HUES6 (cell line): ENCODE measurements at regions not wholly inside any gene's neighbourhood (a gene's known extent, or its start where the extent isn't known, plus 50 kb on each side); places are given as distances from the start of the nearest gene placed in this dataset.
"Not testable (repeated sequence)": the region's sequence is repeated elsewhere in the genome, so short reads cannot be mapped to it uniquely, and the experiment has no call there.

Source experiments
- H3K27ac ChIP-seq: 2 replicates; pipeline ENCODE4 v1.7.0; 2013; ENCODE audit warnings: low read depth, mild to moderate bottlenecking, low read length, inconsistent platforms
- H3K27me3 ChIP-seq: 2 replicates; pipeline ENCODE4 v1.6.1; 2013; ENCODE audit warnings: low read length; ENCODE audit not compliant: control insufficient read depth, insufficient read depth
- H3K36me3 ChIP-seq: 2 replicates; pipeline ENCODE4 v1.6.1; 2013; ENCODE audit warnings: low read length; ENCODE audit not compliant: control insufficient read depth, insufficient read depth
- H3K4me1 ChIP-seq: 2 replicates; pipeline ENCODE4 v1.6.1; 2013; ENCODE audit warnings: low read length; ENCODE audit not compliant: control insufficient read depth, insufficient read depth
- H3K4me3 ChIP-seq: 2 replicates; pipeline ENCODE4 v1.5.1; 2013; ENCODE audit warnings: low read depth, low read length
- H3K9ac ChIP-seq: one replicate; pipeline ENCODE4 v1.6.1; 2013; ENCODE audit warnings: mild to moderate bottlenecking, low read length
- H3K9me3 ChIP-seq: 2 replicates; pipeline ENCODE4 v1.6.1; 2013; ENCODE audit warnings: low read depth, low read length; ENCODE audit not compliant: control insufficient read depth, insufficient read depth

GRCh38 chr1:73511038-73511437, 686.9 kb downstream of the LRRIQ3 start:
- Histone ChIP-seq H3K9me3 (no peaks in the 10 kb centered on the region), H3K4me1 (no peaks in the 10 kb centered on the region), H3K9ac (no peak overlapping the region), H3K27me3 (no peaks in the 10 kb centered on the region), H3K36me3 (no peaks in the 10 kb centered on the region), H3K4me3 (no peak overlapping the region), H3K27ac (no peak overlapping the region)

- no peaks in the 10 kb centered on the region for H3K27me3 ChIP-seq
- peaks cover 4% of the 10 kb centered on the region; the same call in 1 of the 2 replicates for H3K4me1 ChIP-seq
- no peaks in the 10 kb centered on the region for H3K9me3 ChIP-seq
- no peak overlapping the region for H3K27ac ChIP-seq
- H3K36me3 ChIP-seq = no peaks in the 10 kb centered on the region
- no peak overlapping the region for H3K9ac ChIP-seq
- H3K4me3 ChIP-seq = no peak overlapping the region
These were observed 697.8 kb downstream of the LRRIQ3 start for GRCh38 chr1:73500154-73500553.

- Histone ChIP-seq H3K4me3 (no peak overlapping the region), H3K4me1 (peaks cover 4% of the 10 kb centered on the region; the same call in 1 of the 2 replicates), H3K9me3 (no peaks in the 10 kb centered on the region), H3K9ac (no peak overlapping the region), H3K27me3 (no peaks in the 10 kb centered on the region), H3K27ac (no peak overlapping the region), H3K36me3 (no peaks in the 10 kb centered on the region)
These were observed 698.3 kb downstream of the LRRIQ3 start for GRCh38 chr1:73499671-73500070.

GRCh38 chr1:73491621-73492020, 706.4 kb downstream of the LRRIQ3 start:
- Histone ChIP-seq H3K36me3 (no peaks in the 10 kb centered on the region), H3K27me3 (no peaks in the 10 kb centered on the region), H3K4me1 (no peaks in the 10 kb centered on the region), H3K4me3 (no peak overlapping the region), H3K9ac (no peak overlapping the region), H3K9me3 (no peaks in the 10 kb centered on the region), H3K27ac (no peak overlapping the region)

GRCh38 chr1:73475316-73475870, 722.6 kb downstream of the LRRIQ3 start:
- H3K4me1 ChIP-seq = no peaks in the 10 kb centered on the region
- no peak overlapping the region for H3K9ac ChIP-seq
- H3K4me3 ChIP-seq = no peak overlapping the region
- H3K36me3 ChIP-seq = no peaks in the 10 kb centered on the region
- no peaks in the 10 kb centered on the region for H3K9me3 ChIP-seq
- no peaks in the 10 kb centered on the region for H3K27me3 ChIP-seq
- no peak overlapping the region for H3K27ac ChIP-seq

- no peaks in the 10 kb centered on the region for H3K9me3 ChIP-seq
- H3K4me3 ChIP-seq = no peak overlapping the region
- H3K36me3 ChIP-seq = no peaks in the 10 kb centered on the region
- H3K27ac ChIP-seq = no peak overlapping the region
- H3K27me3 ChIP-seq = no peaks in the 10 kb centered on the region
- no peaks in the 10 kb centered on the region for H3K4me1 ChIP-seq
- no peak overlapping the region for H3K9ac ChIP-seq
These were observed 725.2 kb downstream of the LRRIQ3 start for GRCh38 chr1:73472810-73473209.

- Histone ChIP-seq H3K27me3 (no peaks in the 10 kb centered on the region), H3K4me3 (no peak overlapping the region), H3K4me1 (no peaks in the 10 kb centered on the region), H3K36me3 (no peaks in the 10 kb centered on the region), H3K9me3 (no peaks in the 10 kb centered on the region), H3K27ac (no peak overlapping the region), H3K9ac (no peak overlapping the region)
These were observed 730.2 kb downstream of the LRRIQ3 start for GRCh38 chr1:73467731-73468130.

- H3K4me1 ChIP-seq = no peaks in the 10 kb centered on the region
- H3K36me3 ChIP-seq = no peaks in the 10 kb centered on the region
- H3K9ac ChIP-seq = no peak overlapping the region
- no peak overlapping the region for H3K4me3 ChIP-seq
- no peaks in the 10 kb centered on the region for H3K9me3 ChIP-seq
- no peaks in the 10 kb centered on the region for H3K27me3 ChIP-seq
- no peak overlapping the region for H3K27ac ChIP-seq
These were observed 734.1 kb downstream of the LRRIQ3 start for GRCh38 chr1:73463873-73464272.

GRCh38 chr1:73452522-73452921, 745.5 kb downstream of the LRRIQ3 start:
- no peaks in the 10 kb centered on the region for H3K4me1 ChIP-seq
- H3K9ac ChIP-seq = no peak overlapping the region
- H3K27ac ChIP-seq = no peak overlapping the region
- no peaks in the 10 kb centered on the region for H3K27me3 ChIP-seq
- no peaks in the 10 kb centered on the region for H3K9me3 ChIP-seq
- no peak overlapping the region for H3K4me3 ChIP-seq
- H3K36me3 ChIP-seq = no peaks in the 10 kb centered on the region

- not testable (repeated sequence) for H3K27ac ChIP-seq, H3K27me3 ChIP-seq, H3K4me3 ChIP-seq, H3K4me1 ChIP-seq, H3K36me3 ChIP-seq, H3K9me3 ChIP-seq, H3K9ac ChIP-seq
These were observed 747.3 kb downstream of the LRRIQ3 start for GRCh38 chr1:73450668-73451067.

- Histone ChIP-seq H3K4me1 (no peaks in the 10 kb centered on the region), H3K36me3 (no peaks in the 10 kb centered on the region), H3K27ac (no peak overlapping the region), H3K27me3 (no peaks in the 10 kb centered on the region), H3K4me3 (no peak overlapping the region), H3K9me3 (no peaks in the 10 kb centered on the region), H3K9ac (no peak overlapping the region)
These were observed 786.5 kb downstream of the LRRIQ3 start for GRCh38 chr1:73411479-73411878.

- Histone ChIP-seq H3K4me3 (no peak overlapping the region), H3K9me3 (no peaks in the 10 kb centered on the region), H3K4me1 (no peaks in the 10 kb centered on the region), H3K36me3 (no peaks in the 10 kb centered on the region), H3K9ac (no peak overlapping the region), H3K27me3 (no peaks in the 10 kb centered on the region), H3K27ac (no peak overlapping the region)
These were observed 796.3 kb downstream of the LRRIQ3 start for GRCh38 chr1:73401666-73402065.
